ENCODE measurements at regions not wholly inside any gene's neighbourhood (a gene's known extent, or its start where the extent isn't known, plus 50 kb on each side); places are given as distances from the start of the nearest gene placed in this dataset.

DNA sequence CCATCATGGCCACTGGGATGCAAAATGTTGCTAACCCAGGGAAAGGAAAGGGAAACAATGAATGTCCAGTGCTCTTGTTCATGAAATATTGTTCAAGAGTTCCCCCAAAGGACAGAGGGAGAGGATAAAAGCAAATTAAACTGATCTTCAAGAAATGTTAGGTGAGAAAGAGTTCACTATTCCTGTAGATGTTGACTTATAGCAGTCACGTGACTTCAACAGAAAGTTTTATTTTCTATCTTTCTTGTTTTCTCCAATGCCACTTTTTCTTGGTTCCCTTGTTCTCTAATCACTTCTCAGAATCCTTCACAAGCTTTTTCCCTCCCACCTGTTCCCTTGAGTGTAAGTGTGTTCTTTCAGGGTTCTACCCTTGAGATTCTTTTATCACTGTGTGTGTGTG is 245.3 kb downstream of the C12orf42 start:
- Mint-ChIP-seq H3K27me3 (ENCODE audit: unreplicated experiment) (no peaks in the 10 kb centered on the region), H3K4me3 (ENCODE audit: low read depth, unreplicated experiment) (no peak overlapping the region), H3K36me3 (ENCODE audit: insufficient read depth, unreplicated experiment) (no peaks in the 10 kb centered on the region), H3K27ac (ENCODE audit: unreplicated experiment) (no peak overlapping the region), H3K4me1 (ENCODE audit: low read depth, unreplicated experiment) (no peaks in the 10 kb centered on the region), H3K9me3 (ENCODE audit: low read depth, unreplicated experiment) (peaks cover 10% of the 10 kb centered on the region)
- DNase-seq = no peak
- CTCF ChIA-PET = no interaction called here
- TF ChIP-seq, protein P1, sequence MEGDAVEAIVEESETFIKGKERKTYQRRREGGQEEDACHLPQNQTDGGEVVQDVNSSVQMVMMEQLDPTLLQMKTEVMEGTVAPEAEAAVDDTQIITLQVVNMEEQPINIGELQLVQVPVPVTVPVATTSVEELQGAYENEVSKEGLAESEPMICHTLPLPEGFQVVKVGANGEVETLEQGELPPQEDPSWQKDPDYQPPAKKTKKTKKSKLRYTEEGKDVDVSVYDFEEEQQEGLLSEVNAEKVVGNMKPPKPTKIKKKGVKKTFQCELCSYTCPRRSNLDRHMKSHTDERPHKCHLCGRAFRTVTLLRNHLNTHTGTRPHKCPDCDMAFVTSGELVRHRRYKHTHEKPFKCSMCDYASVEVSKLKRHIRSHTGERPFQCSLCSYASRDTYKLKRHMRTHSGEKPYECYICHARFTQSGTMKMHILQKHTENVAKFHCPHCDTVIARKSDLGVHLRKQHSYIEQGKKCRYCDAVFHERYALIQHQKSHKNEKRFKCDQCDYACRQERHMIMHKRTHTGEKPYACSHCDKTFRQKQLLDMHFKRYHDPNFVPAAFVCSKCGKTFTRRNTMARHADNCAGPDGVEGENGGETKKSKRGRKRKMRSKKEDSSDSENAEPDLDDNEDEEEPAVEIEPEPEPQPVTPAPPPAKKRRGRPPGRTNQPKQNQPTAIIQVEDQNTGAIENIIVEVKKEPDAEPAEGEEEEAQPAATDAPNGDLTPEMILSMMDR (IDR thresholded peaks at IDR 0.05; ENCODE audit: unreplicated experiment) = no peak
- intact Hi-C loops (cut with micrococcal nuclease; ENCODE audit: unreplicated experiment) = no loop called here
- no TSS peak for BruUV-seq (replicated peaks)

Measured in Calu3 (cell line).